Sigmoid colon (tissue), 6 donors: ENCODE measurements at regions not wholly inside any gene's neighbourhood (a gene's known extent, or its start where the extent isn't known, plus 50 kb on each side); places are given as distances from the start of the nearest gene placed in this dataset.

Experiments used
- DNase-seq: peaks from one replicate; pipeline ENCODE4 v3.0.0-alpha.2; 2019
- H3K27ac ChIP-seq, 4 donors: fragments of 200-600 bp; sonication (generic); one replicate each; pipeline ENCODE4 v1.5.1; 2016 to 2019; ENCODE audit warnings: mild to moderate bottlenecking in 1 of 4
- H3K27me3 ChIP-seq, 3 donors: fragments of 200-600 bp; sonication (generic); one replicate each; pipeline ENCODE4 v1.5.1; 2019; ENCODE audit warnings: mild to moderate bottlenecking in 1 of 3
- H3K36me3 ChIP-seq, 4 donors: fragments of 200-600 bp; sonication (generic); one replicate each; pipeline ENCODE4 v1.5.1; 2016 to 2019
- H3K4me1 ChIP-seq, 4 donors: fragments of 200-600 bp; sonication (generic); one replicate each; pipeline ENCODE4 v1.5.1; 2017 to 2019
- H3K4me3 ChIP-seq, 4 donors: fragments of 200-600 bp; sonication (generic); one replicate each; pipeline ENCODE4 v1.5.1; 2017 to 2019; ENCODE audit warnings: mild to moderate bottlenecking in 2 of 4, moderate library complexity in 1 of 4
- H3K9me3 ChIP-seq, 4 donors: fragments of 200-600 bp in 3 of 4; sonication (generic) in 3 of 4; one replicate each; pipeline versions ENCODE4 v1.5.1 to v1.6.1; 2013 to 2019
- EP300 ChIP-seq, 4 donors: sonication (generic); formaldehyde crosslinking; IDR thresholded peaks; one replicate each; pipeline ENCODE4 v1.6.1; 2017; ENCODE audit warnings: antibody characterized with exemption in 4 of 4
- POLR2A ChIP-seq, 2 donors: fragments of 450-650 bp; IDR thresholded peaks; one replicate each; pipeline ENCODE4 v1.6.1; 2016; ENCODE audit warnings: antibody characterized with exemption in 2 of 2, mild to moderate bottlenecking in 2 of 2, moderate library complexity in 2 of 2
- POLR2AphosphoS5 ChIP-seq, 4 donors: sonication (generic); formaldehyde crosslinking; IDR thresholded peaks; one replicate each; pipeline ENCODE4 v1.6.1; 2017; ENCODE audit warnings: antibody characterized with exemption in 4 of 4
- WGBS, 2 donors: extraction: QIAGEN DNeasy Blood & Tissue Kit; methylation state at CpG; one replicate each; pipeline ENCODE4 v1.1.7; 2013; 5-methylcytosine and 5-hydroxymethylcytosine counted together
- intact Hi-C: fragments of 100-400 bp; cut with DNase I; formaldehyde crosslinking; loops from one replicate; pipeline ENCODE4 v1.15.1; 2023
- TF ChIP-seq, protein P1 (sequence below), 4 experiments: fragments of 450-650 bp in 3 of 4; fragments of 200-600 bp in 1 of 4; IDR thresholded peaks; one replicate each; pipeline ENCODE4 v1.5.1; 2016 to 2019; ENCODE audit warnings: antibody characterized with exemption in 4 of 4, mild to moderate bottlenecking in 3 of 4, moderate library complexity in 2 of 4
- donor health status: healthy with polysubstance abuse.
- donor health status: healthy.

DNA sequence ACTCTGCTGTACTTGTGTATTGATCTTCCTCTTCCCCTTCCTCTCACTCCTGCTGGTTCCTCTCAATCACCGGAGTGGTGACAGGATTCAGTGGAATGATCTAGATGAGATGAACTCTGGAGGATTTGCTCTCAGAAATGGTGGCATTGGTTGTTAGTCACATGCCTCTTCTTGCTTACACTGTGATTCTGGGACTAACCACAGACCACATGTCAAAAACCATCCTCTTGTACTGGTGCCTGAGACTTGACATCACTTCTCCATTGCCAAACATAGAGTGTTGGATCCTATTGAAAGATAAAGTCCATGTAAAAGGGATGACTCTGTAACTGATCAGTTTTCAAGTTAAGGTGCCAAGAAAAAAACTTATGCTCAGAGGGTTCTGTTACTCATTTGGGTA is 506.5 kb downstream of the DMAC1 start:
- no peak for DNase-seq
- no peak overlapping the region for H3K27ac ChIP-seq
- WGBS, 2 donors, result 95 to 97% methylated on average over 1 of the region's 1 CpG
- intact Hi-C loops, result no loop called here
- no peaks in the 10 kb centered on the region for H3K9me3 ChIP-seq
- no peaks in the 10 kb centered on the region for H3K36me3 ChIP-seq
- no peak overlapping the region for H3K4me3 ChIP-seq
- no peaks in the 10 kb centered on the region for H3K4me1 ChIP-seq
- TF ChIP-seq POLR2A (IDR thresholded peaks at IDR 0.05), result no peak
- TF ChIP-seq EP300 (IDR thresholded peaks at IDR 0.05), result no peak
- TF ChIP-seq POLR2AphosphoS5 (IDR thresholded peaks at IDR 0.05), result no peak
- TF ChIP-seq, protein P1, sequence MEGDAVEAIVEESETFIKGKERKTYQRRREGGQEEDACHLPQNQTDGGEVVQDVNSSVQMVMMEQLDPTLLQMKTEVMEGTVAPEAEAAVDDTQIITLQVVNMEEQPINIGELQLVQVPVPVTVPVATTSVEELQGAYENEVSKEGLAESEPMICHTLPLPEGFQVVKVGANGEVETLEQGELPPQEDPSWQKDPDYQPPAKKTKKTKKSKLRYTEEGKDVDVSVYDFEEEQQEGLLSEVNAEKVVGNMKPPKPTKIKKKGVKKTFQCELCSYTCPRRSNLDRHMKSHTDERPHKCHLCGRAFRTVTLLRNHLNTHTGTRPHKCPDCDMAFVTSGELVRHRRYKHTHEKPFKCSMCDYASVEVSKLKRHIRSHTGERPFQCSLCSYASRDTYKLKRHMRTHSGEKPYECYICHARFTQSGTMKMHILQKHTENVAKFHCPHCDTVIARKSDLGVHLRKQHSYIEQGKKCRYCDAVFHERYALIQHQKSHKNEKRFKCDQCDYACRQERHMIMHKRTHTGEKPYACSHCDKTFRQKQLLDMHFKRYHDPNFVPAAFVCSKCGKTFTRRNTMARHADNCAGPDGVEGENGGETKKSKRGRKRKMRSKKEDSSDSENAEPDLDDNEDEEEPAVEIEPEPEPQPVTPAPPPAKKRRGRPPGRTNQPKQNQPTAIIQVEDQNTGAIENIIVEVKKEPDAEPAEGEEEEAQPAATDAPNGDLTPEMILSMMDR (IDR thresholded peaks at IDR 0.05), result no peak
- H3K27me3 ChIP-seq, result no peaks in the 10 kb centered on the region

GRCh38 chr9:7289773-7290172 is 509.8 kb downstream of the DMAC1 start:
- no peaks in the 10 kb centered on the region for H3K27me3 ChIP-seq
- no peaks in the 10 kb centered on the region for H3K4me1 ChIP-seq
- no peak overlapping the region for H3K27ac ChIP-seq
- intact Hi-C loops, result no loop called here
- H3K36me3 ChIP-seq, result no peaks in the 10 kb centered on the region
- no peaks in the 10 kb centered on the region for H3K9me3 ChIP-seq
- 82 to 91% methylated on average over 1 of the region's 1 CpG for WGBS, 2 donors
- H3K4me3 ChIP-seq, result no peak overlapping the region
- TF ChIP-seq POLR2A (IDR thresholded peaks at IDR 0.05), result no peak
- TF ChIP-seq POLR2AphosphoS5 (IDR thresholded peaks at IDR 0.05), result no peak
- TF ChIP-seq, protein P1 (IDR thresholded peaks at IDR 0.05), result no peak
- no peak for TF ChIP-seq EP300 (IDR thresholded peaks at IDR 0.05)
- DNase-seq, result no peak

DNA sequence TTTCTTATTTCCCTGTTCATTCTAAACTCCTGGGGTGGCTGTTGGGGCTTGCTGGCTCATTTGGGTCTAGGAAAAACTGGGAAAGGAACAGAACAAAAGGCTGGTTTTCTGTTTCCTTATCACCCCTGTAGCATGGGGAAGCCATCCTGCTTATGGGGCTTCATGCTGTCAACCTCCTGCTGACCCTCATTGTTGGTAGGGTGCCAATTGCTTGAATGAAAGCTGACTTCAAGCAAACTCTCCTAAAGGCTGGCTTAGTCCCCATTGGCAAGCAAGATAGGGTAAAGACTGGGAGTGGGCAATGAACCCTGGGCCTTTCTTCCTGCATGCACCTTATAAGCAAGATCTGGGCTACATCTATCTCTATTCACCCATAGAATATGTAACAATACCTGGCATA is 511.6 kb downstream of the DMAC1 start:
- H3K9me3 ChIP-seq, result no peaks in the 10 kb centered on the region
- intact Hi-C loops, result no loop called here
- TF ChIP-seq EP300 (IDR thresholded peaks at IDR 0.05) (no peak), POLR2AphosphoS5 (IDR thresholded peaks at IDR 0.05) (no peak), POLR2A (IDR thresholded peaks at IDR 0.05) (no peak)
- TF ChIP-seq, protein P1 (IDR thresholded peaks at IDR 0.05), result no peak
- no peak overlapping the region for H3K27ac ChIP-seq
- H3K27me3 ChIP-seq, result no peaks in the 10 kb centered on the region
- no peak overlapping the region for H3K4me3 ChIP-seq
- H3K36me3 ChIP-seq, result no peaks in the 10 kb centered on the region
- no peaks in the 10 kb centered on the region for H3K4me1 ChIP-seq
- DNase-seq, result no peak

DNA sequence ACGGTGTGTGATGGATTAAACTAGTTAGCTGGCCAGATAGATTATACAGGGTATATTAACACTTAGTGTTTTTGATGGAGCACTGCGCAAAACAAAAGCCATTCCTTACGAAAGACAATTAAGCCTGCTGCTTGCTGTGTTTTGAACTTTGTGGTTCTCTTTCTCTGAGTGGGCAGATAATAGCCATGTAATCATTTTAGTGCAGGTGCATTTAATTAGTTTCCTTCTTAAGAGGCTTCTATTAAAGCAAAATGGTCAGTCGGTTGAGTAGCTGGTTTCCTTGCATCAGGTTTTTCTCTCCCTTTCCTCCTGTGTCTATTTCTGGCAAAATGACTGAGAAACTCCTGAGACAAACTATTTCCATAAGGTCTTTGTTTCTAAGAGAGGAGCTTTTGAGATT is 512.5 kb downstream of the DMAC1 start:
- TF ChIP-seq POLR2AphosphoS5 (IDR thresholded peaks at IDR 0.05) (no peak), POLR2A (IDR thresholded peaks at IDR 0.05) (no peak)
- TF ChIP-seq, protein P1 (IDR thresholded peaks at IDR 0.05), result no peak
- no peak overlapping the region for H3K4me3 ChIP-seq
- intact Hi-C loops, result no loop called here
- no peaks in the 10 kb centered on the region for H3K36me3 ChIP-seq
- WGBS, 2 donors, result 78 to 85% methylated on average over 4 of the region's 4 CpGs
- H3K9me3 ChIP-seq, result no peaks in the 10 kb centered on the region
- no peaks in the 10 kb centered on the region for H3K4me1 ChIP-seq
- H3K27ac ChIP-seq, result no peak overlapping the region
- no peak for DNase-seq
- H3K27me3 ChIP-seq, result no peaks in the 10 kb centered on the region

DNA sequence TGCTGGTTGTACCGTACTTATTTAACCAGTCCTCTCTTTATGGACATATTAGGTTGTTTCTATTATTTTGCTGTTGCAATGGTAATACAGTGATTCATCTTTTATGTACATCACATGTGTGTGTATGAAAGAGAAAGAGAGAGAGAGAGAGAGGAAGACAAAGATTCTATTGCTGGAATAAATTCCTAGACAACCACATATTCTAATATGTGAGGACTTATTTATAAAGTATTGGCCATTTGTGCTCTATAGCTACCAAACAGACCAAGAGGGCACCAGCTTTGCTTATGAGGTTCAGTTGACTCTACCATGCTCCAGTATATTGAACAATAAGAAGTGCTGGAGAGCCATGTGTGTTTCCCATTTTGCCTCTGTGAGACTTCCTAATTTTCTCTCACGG is 513.5 kb downstream of the DMAC1 start:
- TF ChIP-seq, protein P1 (IDR thresholded peaks at IDR 0.05), result no peak
- TF ChIP-seq POLR2A (IDR thresholded peaks at IDR 0.05) (no peak), POLR2AphosphoS5 (IDR thresholded peaks at IDR 0.05) (no peak), EP300 (IDR thresholded peaks at IDR 0.05) (no peak)
- Histone ChIP-seq H3K27me3 (no peaks in the 10 kb centered on the region), H3K4me1 (no peaks in the 10 kb centered on the region), H3K9me3 (no peaks in the 10 kb centered on the region), H3K36me3 (no peaks in the 10 kb centered on the region), H3K4me3 (no peak overlapping the region), H3K27ac (no peak overlapping the region)
- no peak for DNase-seq
- 64 to 95% methylated on average over 2 of the region's 2 CpGs for WGBS, 2 donors
- intact Hi-C loops, result no loop called here
